ENCODE measurements at regions not wholly inside any gene's neighbourhood (a gene's known extent, or its start where the extent isn't known, plus 50 kb on each side); places are given as distances from the start of the nearest gene placed in this dataset.

- Mint-ChIP-seq H3K27me3 (ENCODE audit: low read depth) (peaks cover 37% of the 10 kb centered on the region), H3K4me3 (no peak overlapping the region), H3K27ac (no peak overlapping the region), H3K9me3 (no peaks in the 10 kb centered on the region), H3K4me1 (no peaks in the 10 kb centered on the region), H3K36me3 (ENCODE audit: low read depth) (no peaks in the 10 kb centered on the region)
- TF ChIP-seq, protein P1, sequence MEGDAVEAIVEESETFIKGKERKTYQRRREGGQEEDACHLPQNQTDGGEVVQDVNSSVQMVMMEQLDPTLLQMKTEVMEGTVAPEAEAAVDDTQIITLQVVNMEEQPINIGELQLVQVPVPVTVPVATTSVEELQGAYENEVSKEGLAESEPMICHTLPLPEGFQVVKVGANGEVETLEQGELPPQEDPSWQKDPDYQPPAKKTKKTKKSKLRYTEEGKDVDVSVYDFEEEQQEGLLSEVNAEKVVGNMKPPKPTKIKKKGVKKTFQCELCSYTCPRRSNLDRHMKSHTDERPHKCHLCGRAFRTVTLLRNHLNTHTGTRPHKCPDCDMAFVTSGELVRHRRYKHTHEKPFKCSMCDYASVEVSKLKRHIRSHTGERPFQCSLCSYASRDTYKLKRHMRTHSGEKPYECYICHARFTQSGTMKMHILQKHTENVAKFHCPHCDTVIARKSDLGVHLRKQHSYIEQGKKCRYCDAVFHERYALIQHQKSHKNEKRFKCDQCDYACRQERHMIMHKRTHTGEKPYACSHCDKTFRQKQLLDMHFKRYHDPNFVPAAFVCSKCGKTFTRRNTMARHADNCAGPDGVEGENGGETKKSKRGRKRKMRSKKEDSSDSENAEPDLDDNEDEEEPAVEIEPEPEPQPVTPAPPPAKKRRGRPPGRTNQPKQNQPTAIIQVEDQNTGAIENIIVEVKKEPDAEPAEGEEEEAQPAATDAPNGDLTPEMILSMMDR (IDR thresholded peaks at IDR 0.05; ENCODE audit: unreplicated experiment in 3 of 3): no peak
Measured at GRCh38 chr12:107302649-107303341, 209.4 kb upstream of the CRY1 start.

DNA sequence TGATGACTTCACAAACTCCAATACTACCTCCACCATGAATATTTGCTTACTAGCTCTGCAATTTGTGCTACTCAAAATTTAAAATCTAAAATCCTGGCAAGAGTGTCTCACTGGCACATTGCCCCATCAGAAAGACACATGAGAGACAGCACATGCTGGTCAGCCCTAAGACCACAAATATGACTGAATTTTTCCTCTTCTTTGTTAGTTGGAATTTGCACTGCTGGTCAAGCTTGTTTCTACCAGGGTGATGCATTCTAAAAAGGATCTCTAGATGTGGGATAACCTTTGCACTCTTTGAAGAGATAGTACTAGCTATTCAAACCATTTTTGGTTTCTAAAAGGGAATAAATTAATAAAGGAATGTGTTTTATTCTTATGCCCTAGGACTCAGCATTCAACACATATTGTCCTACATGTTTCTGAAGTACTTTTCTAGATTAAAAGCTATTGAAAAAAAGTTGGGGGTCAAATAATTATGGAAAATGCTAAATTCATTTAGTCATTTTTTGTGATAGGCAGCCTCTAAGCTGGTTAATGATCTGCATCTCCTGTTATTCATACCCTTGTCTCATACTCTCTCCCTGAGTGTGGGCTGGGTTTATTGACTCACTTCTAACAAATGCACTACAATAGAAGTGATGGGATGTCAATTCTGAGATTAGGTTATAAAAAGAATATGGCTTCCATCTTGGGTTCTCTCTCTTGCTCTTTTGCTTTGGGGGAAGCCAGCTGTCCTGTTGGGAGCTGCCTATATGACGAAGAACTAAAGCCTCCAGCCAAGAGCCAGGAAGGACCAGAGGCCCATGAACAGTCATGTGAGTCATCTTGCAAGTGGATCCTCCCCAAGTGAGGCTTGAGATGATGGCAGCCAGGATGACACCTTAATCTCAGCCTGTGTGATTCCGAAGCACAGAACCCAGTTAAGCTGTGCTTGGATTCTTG, 211.5 kb upstream of the CRY1 start:
- no peaks in the 10 kb centered on the region for H3K4me1 Mint-ChIP-seq
- peaks cover 40% of the 10 kb centered on the region for H3K27me3 Mint-ChIP-seq (ENCODE audit: low read depth)
- H3K9me3 Mint-ChIP-seq: no peaks in the 10 kb centered on the region
- H3K36me3 Mint-ChIP-seq (ENCODE audit: low read depth): no peaks in the 10 kb centered on the region
- TF ChIP-seq, protein P1 (IDR thresholded peaks at IDR 0.05; ENCODE audit: unreplicated experiment in 3 of 3): no peak
- no peak overlapping the region for H3K4me3 Mint-ChIP-seq
- H3K27ac Mint-ChIP-seq: no peak overlapping the region

DNA sequence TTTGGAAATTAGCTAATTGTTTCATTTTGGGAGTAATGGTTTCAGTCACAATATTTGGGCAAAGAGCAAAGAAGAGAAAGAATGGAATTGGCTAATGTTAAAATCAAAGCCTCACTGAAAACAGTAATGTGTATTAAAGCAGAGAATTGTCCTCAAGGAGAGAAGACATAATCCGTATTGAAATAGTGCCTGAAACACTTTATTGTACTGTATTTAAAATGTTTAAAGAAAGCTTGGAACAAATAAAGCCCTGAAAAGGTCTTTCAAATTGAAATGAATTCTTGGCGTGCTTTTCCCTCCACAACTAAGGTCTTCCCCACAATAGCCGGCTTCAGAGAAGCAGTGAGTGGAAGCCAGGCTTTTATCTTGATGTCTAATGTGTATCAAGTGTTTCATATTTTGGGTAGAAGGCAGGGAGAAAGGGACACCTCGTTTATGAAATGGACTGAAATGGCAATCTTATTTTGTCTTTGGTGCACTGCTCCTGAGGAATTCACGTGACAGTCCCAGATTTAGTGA, 212.9 kb upstream of the CRY1 start:
- Mint-ChIP-seq H3K4me1 (no peaks in the 10 kb centered on the region), H3K4me3 (no peak overlapping the region), H3K36me3 (ENCODE audit: low read depth) (no peaks in the 10 kb centered on the region), H3K27me3 (ENCODE audit: low read depth) (peaks cover 42% of the 10 kb centered on the region), H3K9me3 (no peaks in the 10 kb centered on the region), H3K27ac (no peak overlapping the region)
- TF ChIP-seq, protein P1 (IDR thresholded peaks at IDR 0.05; ENCODE audit: unreplicated experiment in 3 of 3): no peak

DNA sequence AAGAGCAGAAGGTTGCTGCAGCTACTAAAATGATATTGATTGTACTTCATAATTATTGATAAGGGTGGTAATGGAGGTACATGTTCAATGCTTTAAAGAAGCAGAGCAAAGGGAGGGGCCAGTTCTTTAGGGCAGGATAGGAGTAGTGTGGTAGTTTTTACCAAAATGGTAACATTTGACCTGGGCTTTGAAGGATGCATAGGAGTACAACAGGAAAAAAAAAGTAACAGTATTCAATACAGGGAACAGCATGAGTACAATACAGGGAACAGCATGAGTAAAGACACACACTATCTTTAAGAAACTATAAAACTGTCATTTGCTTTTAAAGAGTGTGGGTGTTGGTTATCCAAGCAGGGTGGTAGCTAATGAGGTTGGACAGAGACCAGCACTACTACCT, 215.0 kb upstream of the CRY1 start:
- TF ChIP-seq, protein P1 (IDR thresholded peaks at IDR 0.05; ENCODE audit: unreplicated experiment in 3 of 3): no peak
- H3K9me3 Mint-ChIP-seq: no peaks in the 10 kb centered on the region
- no peak overlapping the region for H3K4me3 Mint-ChIP-seq
- H3K27me3 Mint-ChIP-seq (ENCODE audit: low read depth): peaks cover 57% of the 10 kb centered on the region
- no peak overlapping the region for H3K27ac Mint-ChIP-seq
- no peaks in the 10 kb centered on the region for H3K36me3 Mint-ChIP-seq (ENCODE audit: low read depth)
- H3K4me1 Mint-ChIP-seq: no peaks in the 10 kb centered on the region

DNA sequence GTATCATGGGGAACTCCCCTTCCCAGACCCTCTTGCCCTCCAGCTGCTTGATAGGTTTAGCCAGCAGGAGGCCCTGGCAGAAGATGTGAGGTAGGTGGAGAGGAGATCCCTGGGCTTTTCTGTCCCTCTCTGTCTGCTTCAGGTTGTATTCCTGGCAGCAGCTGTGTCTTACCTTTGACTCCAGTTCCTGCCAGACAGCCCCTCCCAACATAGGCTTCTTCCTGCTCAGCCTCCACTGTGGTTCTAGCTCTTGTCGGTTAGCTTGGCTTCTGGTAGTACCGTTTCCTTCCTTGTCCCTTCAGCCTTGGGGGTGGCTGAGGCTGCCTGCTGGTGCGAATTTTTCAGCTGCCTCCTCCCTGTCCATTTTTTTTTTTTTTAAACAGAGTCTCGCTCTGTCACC, 215.7 kb upstream of the CRY1 start:
- Mint-ChIP-seq H3K27ac (no peak overlapping the region), H3K9me3 (no peaks in the 10 kb centered on the region), H3K36me3 (ENCODE audit: low read depth) (no peaks in the 10 kb centered on the region)

More for the DNA sequence above, 215.7 kb upstream of the CRY1 start:
- TF ChIP-seq, protein P1 (IDR thresholded peaks at IDR 0.05; ENCODE audit: unreplicated experiment in 3 of 3): no peak
- Mint-ChIP-seq H3K4me3 (no peak overlapping the region), H3K4me1 (no peaks in the 10 kb centered on the region), H3K27me3 (ENCODE audit: low read depth) (peaks cover 64% of the 10 kb centered on the region)
